ENCODE measurements at regions not wholly inside any gene's neighbourhood (a gene's known extent, or its start where the extent isn't known, plus 50 kb on each side); places are given as distances from the start of the nearest gene placed in this dataset.

- no peak for TF ChIP-seq CTCF (conservative IDR thresholded peaks at IDR 0.05; ENCODE audit: low read depth, low read length)
- no peak overlapping the region for H3K4me3 ChIP-seq (ENCODE audit: low read length)
- DNase-seq (ENCODE audit: low read depth) = peak; percentile 38
Observed at GRCh38 chr1:58143972-58144697, 402.4 kb downstream of the OMA1 start.

- no peak for TF ChIP-seq CTCF (conservative IDR thresholded peaks at IDR 0.05; ENCODE audit: low read depth, low read length)
- H3K4me3 ChIP-seq (ENCODE audit: low read length) = no peak overlapping the region
- DNase-seq (ENCODE audit: low read depth) = no peak
Observed at GRCh38 chr1:58136387-58136786, 410.1 kb downstream of the OMA1 start.

GRCh38 chr1:58135821-58136321 is 410.7 kb downstream of the OMA1 start:
- TF ChIP-seq CTCF (conservative IDR thresholded peaks at IDR 0.05; ENCODE audit: low read depth, low read length) = no peak
- DNase-seq (ENCODE audit: low read depth) = no peak
- no peak overlapping the region for H3K4me3 ChIP-seq (ENCODE audit: low read length)

GRCh38 chr1:58133562-58133961 is 413.0 kb downstream of the OMA1 start:
- no peak for TF ChIP-seq CTCF (conservative IDR thresholded peaks at IDR 0.05; ENCODE audit: low read depth, low read length)
- DNase-seq (ENCODE audit: low read depth) = no peak
- no peak overlapping the region for H3K4me3 ChIP-seq (ENCODE audit: low read length)

GRCh38 chr1:58123051-58123450 is 423.5 kb downstream of the OMA1 start:
- TF ChIP-seq CTCF (conservative IDR thresholded peaks at IDR 0.05; ENCODE audit: low read depth, low read length) = no peak
- H3K4me3 ChIP-seq (ENCODE audit: low read length) = no peak overlapping the region
- no peak for DNase-seq (ENCODE audit: low read depth)

- DNase-seq (ENCODE audit: low read depth) = no peak
- no peak for TF ChIP-seq CTCF (conservative IDR thresholded peaks at IDR 0.05; ENCODE audit: low read depth, low read length)
- no peak overlapping the region for H3K4me3 ChIP-seq (ENCODE audit: low read length)
Observed at GRCh38 chr1:58119971-58120370, 426.6 kb downstream of the OMA1 start.

GRCh38 chr1:58116284-58116683 is 430.2 kb downstream of the OMA1 start:
- H3K4me3 ChIP-seq (ENCODE audit: low read length) = no peak overlapping the region
- no peak for TF ChIP-seq CTCF (conservative IDR thresholded peaks at IDR 0.05; ENCODE audit: low read depth, low read length)
- no peak for DNase-seq (ENCODE audit: low read depth)

Data from retinal pigment epithelial cell (primary cell).